SH-SY5Y (cell line): ENCODE measurements at regions not wholly inside any gene's neighbourhood (a gene's known extent, or its start where the extent isn't known, plus 50 kb on each side); places are given as distances from the start of the nearest gene placed in this dataset.

Source experiments
- GATA2 ChIP-seq: IDR thresholded peaks from 2 replicates; pipeline ENCODE4 v1.6.1; 2011; ENCODE audit warnings: mild to moderate bottlenecking, low read depth, low read length
- GATA3 ChIP-seq: IDR thresholded peaks from 2 replicates; pipeline ENCODE4 v1.6.1; 2011; ENCODE audit warnings: low read depth, mild to moderate bottlenecking, low read length, moderate library complexity

DNA sequence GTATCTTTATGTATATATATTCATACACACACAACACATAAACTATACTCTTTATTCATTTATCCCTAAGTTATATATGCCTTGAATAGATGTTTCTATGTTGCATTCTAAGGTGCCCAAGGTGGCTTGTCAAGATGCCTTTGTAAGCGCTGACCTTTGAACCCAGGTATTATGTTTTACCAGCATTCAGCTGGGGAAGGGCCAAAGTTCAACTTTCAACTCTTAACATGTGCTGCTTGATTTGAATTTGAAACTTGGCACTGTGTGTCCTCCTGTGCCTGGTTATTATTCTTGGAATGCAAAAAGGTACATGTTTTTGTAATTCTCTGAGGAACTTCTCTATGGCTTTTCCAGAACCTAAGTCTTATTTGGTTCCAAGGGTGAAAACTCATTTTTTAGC lies 146.5 kb downstream of the EDN1 start:
- TF ChIP-seq GATA2 = no peak
- no peak for TF ChIP-seq GATA3

DNA sequence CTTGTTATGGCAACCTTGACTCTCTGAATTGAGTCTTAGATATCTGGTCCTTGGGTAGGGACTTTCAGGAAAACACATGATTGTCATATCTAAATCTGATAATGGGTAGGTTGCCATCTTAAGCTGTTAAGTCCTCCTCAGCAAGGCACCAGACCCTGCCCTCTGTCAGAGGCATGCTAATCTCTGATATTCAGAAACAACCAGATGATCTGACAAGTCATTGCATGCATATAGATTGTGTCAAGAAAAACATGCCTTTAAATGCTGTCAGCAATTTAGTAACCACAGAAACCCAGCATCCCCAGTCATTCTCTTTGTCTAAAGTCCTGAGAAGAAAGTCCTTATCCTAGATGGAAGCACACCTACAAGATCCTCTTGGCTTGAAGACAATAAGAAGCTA lies 149.1 kb downstream of the EDN1 start:
- TF ChIP-seq GATA3 (no peak), GATA2 (no peak)

DNA sequence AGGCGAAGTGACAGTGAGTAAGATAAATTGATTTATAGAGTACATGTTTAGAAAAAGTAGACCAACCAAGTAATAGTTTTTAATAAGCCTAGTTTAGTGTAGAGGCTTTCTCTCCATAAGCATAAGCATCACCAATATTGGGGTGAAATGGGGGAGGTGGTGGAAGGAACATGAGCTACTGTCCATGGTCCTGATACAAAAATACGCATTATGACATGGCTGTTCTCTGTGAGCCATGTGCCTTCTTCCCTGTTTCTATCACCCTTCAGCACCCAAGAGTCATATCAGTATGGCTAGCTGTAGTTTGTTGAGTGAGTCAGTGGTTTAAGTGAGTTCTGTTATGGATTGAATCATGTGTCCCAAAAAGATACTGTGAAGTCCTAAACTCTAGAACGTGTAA lies 150.8 kb downstream of the EDN1 start:
- no peak for TF ChIP-seq GATA2
- TF ChIP-seq GATA3 = no peak

DNA sequence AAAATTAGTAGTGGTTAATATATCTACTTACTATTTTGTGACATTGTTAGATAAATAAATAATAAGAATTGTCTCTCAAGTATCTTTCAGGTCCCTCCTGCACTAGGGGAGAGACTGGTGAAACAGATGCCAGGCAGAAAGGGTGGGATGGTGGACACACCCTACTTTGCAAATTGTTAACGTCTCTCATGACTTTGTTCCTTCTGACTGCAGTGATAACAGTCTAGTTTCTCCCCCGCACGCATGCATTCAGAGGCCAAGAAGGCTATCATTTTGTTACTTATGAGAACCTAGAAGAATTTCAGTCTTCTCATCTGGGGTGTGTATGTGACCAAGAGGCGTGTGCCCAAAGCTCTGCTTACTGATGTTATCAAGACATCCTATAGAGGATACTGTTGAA lies 152.3 kb downstream of the EDN1 start:
- TF ChIP-seq GATA2 = no peak

DNA sequence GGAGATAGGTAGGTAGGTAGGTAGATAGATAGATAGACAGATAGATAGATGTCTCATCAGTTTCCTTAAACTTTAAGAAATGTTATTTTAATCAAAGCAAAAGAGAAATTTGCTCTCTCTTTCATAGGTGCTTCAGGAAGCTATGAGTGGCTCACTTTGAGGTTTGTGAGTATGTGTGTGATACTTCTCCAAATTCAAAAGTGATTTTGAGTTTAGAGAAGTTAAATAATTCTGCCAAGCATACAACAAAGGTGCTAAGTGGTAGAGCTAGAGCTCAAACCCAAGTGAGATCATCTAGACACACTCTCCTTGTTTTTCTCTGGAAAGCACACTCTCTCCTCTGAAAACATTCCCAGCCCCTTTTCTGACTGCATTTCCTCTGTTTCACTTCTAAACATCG lies 156.2 kb downstream of the EDN1 start:
- TF ChIP-seq GATA3 (no peak), GATA2 (no peak)

DNA sequence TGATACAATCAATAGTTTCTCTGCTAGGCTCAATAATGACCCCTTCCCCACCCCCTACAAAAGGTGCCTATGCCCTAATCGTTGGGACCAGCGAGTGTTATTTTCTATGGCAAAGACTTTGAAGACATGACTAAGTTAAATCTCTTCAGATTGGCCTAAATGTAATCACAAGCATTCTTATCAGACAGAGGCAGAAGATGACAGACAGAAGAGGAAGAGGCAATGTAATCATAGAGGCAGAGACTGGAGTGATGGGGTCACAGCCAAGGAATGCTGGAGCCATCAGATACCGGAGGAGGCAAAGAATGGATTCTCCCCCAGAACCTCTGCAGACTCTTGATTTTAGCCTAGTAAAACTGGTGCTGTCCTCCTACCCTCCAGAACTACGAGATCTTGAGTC lies 159.3 kb downstream of the EDN1 start:
- TF ChIP-seq GATA3 (no peak), GATA2 (no peak)

DNA sequence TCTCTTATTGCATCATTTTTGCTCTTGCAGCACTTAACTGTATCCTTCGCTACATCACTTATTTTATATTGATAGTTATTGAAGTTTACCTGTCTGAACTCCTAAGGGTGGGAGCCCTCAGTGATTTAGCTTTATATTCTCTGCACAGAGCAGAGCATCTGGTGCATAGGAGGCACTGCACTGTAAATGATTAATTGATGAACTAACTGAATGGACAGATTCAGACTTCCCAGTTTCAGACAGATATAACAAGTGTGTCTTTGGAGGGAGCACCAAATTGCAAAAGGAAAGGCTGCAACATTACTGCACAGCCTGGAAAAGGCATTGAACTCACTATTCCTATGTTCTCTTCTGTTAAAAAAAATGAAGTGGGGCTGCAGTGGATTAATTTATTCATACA lies 160.3 kb downstream of the EDN1 start:
- TF ChIP-seq GATA2 (no peak), GATA3 (no peak)

DNA sequence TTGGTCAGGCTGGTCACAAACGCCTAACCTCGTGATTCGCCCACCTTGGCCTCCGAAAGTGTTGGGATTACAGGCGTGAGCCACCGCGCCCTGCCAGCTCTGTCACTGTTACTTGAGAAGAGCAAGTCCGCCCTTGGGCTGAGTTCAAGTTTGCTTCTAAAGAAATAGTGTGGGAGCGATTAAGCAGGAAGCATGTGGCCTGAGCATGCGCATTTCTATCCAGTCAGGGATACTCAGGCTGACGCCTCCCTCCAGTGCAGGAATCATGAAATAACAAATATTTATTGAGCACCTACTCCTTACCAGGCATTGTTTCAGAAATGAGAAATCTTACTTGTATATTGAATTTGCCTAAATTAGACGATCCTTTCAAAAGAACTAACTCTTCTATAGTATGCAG lies 166.2 kb downstream of the EDN1 start:
- TF ChIP-seq GATA2 (no peak), GATA3 (no peak)

DNA sequence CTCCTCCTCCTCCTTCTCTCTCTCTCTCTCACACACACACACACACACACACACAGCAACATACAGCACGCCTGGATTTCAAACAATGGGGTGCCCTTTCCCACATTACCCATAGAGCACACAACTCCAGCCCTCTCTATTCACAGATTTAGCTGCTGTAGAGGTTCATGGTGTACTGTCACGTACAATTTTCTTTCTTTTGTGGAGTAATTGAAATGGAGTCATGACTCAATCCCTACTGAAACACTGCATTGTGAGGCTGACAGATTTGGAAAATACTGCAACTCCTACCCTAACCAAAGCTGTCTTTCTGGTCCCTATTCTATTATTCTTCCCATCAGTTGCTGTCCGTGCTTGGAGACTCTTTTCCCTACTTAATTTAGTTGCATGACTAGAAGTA lies 166.9 kb downstream of the EDN1 start:
- TF ChIP-seq GATA3 (no peak), GATA2 (no peak)

DNA sequence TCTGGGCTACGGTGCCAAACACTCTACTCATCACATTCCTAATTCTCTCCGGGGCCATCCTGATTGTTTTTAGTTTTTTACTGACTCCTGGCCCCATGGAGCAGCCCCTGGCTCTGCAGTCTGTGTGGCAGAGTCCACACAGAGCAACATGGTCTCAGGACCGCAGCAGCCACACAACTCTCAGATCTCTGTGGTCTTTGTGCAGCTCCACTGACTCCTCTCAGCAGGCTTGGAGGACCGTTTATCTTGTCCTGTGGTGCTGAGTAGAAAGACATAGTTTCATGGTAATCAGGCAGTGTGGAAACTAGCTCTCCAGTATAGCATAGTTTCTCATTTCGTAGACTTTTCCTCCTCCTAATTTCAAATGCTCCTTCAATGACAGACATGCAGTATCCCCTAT lies 168.4 kb downstream of the EDN1 start:
- TF ChIP-seq GATA2 (no peak), GATA3 (no peak)

DNA sequence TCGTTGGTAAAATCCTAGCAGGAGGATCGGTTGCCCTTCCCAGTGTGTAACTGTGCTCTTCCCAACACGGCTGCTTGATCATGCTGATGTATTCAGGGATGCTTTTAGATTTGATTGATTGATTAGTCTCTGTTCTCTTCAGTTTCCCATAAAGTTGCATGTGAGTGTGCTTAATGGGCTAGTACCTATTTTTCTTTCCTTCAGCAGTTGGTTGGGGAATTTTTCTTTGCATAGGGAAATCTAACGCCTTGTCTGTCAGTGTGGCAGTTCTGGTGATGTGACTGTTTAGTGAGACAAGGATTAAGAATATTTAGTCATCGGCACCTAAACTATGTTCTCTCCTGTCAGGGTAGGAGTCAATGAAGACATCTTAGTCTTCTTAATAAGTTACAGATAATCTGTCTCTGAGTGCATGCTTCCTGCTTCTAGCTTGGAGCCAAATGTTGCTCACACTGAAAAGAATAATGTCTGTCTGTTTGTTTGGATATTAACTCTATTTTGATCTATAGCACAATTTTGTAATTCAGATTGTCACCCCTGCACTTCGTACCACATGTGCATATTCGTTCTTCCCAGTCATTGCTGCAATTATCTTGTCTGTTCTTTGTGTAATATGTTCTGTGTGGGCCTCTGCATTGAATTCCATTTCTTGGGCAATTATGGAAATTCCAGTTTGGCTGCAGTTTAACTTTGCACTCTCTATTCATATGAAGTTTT lies 169.9 kb downstream of the EDN1 start:
- TF ChIP-seq GATA2 (no peak), GATA3 (no peak)

DNA sequence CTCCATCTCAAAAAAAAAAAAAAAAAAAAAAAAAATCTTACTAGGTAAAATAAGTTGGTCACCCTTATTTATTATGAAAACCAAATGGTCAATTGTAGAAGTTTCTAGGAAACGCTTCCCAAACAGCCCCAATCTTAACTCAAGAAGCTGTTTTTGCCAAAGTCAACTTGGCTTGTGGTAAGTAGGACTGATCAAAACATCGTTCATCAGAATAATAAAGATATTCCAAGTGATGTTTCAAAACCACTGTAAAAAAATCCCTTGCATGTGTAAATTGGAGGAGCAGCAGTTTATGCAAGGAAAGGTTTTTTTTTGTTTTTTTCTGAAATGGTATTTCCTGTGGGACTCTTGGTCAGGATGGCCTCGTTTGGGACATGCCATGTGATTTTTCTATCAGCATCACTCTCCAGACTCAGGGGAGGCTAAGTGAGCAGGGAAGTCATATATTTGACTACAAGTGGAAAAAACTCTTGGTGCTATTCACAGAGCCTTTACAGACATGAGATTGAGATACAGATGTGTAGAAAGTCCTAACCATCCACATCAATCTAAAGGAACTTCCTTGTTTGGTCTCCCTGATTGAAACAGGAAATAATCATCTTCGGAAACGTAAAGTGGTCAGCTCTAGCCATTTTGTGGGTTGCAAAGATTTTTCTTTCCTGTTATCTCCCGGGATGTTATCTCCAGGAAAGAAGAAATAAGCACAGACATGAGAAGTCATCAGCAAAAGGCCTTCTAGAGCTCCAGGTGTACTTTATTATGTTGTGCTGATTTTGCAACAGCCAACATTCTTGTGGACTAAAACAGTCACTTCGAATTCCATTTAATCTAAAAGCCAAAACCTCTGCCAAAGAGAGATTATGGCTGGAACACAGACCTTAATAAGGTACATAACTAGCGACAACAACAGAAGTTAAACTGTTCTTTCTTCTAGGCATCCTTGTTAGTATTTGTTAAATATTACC lies 177.8 kb downstream of the EDN1 start:
- TF ChIP-seq GATA3 = no peak
- TF ChIP-seq GATA2 = no peak

DNA sequence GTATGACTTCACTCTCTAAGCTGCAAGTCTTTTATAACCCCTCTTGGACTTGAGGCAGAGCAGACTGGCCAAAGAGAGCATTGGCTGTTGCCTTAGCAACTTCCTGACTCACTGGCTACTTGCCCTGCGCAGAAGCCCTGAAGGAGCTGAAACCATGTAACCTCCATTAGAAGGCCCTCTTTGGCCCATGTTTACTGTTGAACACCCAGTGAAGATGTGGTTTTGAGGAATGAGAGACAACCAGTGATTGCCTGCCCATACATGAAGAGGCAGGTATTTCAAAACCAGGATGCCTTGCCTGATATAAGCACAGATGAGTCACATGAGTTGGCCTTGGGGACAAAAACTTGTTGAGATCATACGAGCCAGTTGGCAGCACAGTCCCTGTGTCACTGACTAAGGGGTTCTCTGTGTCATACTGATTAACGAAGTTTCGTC lies 182.5 kb downstream of the EDN1 start:
- TF ChIP-seq GATA3 = no peak
- TF ChIP-seq GATA2 = no peak

DNA sequence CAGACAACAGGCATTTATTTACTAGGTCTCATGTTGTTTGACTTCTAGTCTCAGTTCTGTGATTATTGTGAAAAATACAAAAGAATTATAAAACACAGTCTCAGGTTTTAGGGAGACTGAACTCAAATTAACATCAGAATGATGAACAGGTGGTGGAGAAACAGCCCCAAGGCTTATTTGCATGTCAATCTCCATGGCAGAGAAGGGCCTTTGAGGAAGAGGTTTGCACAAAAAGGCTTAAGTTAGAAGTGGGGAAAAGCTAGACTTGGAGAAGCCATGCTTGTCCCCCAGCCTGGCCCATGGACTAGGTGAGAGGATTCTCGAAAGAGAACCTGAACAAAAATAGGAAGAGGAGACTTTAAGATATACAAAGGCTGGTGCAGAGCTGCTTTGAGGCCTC lies 183.3 kb downstream of the EDN1 start:
- no peak for TF ChIP-seq GATA2
- no peak for TF ChIP-seq GATA3
